ENCODE measurements at regions not wholly inside any gene's neighbourhood (a gene's known extent, or its start where the extent isn't known, plus 50 kb on each side); places are given as distances from the start of the nearest gene placed in this dataset.

DNA sequence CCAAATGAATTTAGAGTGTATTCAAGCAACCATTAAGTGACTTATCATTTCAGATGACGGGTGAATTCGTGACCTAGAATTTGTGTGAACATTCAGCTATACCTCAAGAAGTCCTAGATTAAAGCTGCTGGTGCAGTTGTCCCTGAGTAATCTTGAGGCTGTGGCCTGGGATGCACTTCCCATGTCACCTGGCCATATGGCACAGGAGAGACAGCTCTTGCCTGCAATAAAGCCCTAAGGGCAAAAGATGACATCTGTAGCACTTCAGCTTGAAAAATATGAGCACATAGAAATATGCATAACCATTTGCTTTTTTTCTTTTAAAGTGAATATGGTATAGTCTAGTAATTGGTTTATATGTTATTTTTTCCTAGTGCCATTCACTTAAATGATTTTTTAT is 125.8 kb downstream of the FHDC1 start:
- peaks cover 0 to 1% (median 0%) of the 10 kb centered on the region in 3 donors for H3K27me3 ChIP-seq
- H3K27ac ChIP-seq = no peak overlapping the region
- intact Hi-C loops (cut with DNase I; ENCODE audit: low total_unique reads) (no loop called here), in situ Hi-C loops (cut with MboI; ENCODE audit: low sequenced_read_pairs in 4 of 4) (no loop called here)
- ATAC-seq (no peak), DNase-seq (no peak)
- H3K4me3 ChIP-seq = no peak overlapping the region
- TF ChIP-seq, protein P1, sequence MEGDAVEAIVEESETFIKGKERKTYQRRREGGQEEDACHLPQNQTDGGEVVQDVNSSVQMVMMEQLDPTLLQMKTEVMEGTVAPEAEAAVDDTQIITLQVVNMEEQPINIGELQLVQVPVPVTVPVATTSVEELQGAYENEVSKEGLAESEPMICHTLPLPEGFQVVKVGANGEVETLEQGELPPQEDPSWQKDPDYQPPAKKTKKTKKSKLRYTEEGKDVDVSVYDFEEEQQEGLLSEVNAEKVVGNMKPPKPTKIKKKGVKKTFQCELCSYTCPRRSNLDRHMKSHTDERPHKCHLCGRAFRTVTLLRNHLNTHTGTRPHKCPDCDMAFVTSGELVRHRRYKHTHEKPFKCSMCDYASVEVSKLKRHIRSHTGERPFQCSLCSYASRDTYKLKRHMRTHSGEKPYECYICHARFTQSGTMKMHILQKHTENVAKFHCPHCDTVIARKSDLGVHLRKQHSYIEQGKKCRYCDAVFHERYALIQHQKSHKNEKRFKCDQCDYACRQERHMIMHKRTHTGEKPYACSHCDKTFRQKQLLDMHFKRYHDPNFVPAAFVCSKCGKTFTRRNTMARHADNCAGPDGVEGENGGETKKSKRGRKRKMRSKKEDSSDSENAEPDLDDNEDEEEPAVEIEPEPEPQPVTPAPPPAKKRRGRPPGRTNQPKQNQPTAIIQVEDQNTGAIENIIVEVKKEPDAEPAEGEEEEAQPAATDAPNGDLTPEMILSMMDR (IDR thresholded peaks at IDR 0.05 in 4 of 5, conservative IDR thresholded peaks at IDR 0.05 in 1 of 5) = no peak
- no peak for TF ChIP-seq POLR2A (IDR thresholded peaks at IDR 0.05)
- no peaks in the 10 kb centered on the region for H3K4me1 ChIP-seq
- no peaks in the 10 kb centered on the region for H3K36me3 ChIP-seq
- H3K9me3 ChIP-seq = no peaks in the 10 kb centered on the region

DNA sequence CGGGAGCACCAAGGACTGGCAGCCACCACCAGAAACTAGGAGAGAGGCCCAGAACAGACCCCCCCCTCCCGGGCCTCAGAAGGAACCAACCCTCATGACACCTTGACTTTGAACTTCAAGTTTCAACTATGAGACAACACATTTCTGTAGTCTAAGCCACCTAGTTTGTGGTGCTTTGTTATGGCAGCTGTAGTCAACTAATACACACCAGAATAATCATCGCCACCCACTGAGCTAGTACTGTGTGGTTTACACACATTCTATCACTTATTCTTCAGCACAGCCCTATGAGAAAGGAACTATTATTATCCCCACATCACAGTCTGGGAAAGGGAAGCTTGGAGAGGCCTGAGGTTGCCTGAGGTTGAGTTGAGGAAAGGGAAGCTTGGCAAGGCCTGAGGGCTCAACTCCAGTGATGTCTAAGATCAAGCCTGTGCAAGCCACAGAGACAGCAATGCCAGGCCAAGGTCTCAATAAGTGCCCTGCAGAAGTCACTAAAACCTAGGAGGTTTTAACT is 126.6 kb downstream of the FHDC1 start:
- Histone ChIP-seq H3K36me3 (no peaks in the 10 kb centered on the region), H3K4me1 (no peaks in the 10 kb centered on the region), H3K4me3 (no peak overlapping the region), H3K27ac (no peak overlapping the region), H3K9me3 (no peaks in the 10 kb centered on the region), H3K27me3 (no peaks in the 10 kb centered on the region)
- DNase-seq = no peak
- TF ChIP-seq POLR2A (IDR thresholded peaks at IDR 0.05) = no peak
- ATAC-seq = no peak
- in situ Hi-C loops (cut with MboI; ENCODE audit: low sequenced_read_pairs in 4 of 4) = no loop called here
- intact Hi-C loops (cut with DNase I; ENCODE audit: low total_unique reads) = no loop called here

DNA sequence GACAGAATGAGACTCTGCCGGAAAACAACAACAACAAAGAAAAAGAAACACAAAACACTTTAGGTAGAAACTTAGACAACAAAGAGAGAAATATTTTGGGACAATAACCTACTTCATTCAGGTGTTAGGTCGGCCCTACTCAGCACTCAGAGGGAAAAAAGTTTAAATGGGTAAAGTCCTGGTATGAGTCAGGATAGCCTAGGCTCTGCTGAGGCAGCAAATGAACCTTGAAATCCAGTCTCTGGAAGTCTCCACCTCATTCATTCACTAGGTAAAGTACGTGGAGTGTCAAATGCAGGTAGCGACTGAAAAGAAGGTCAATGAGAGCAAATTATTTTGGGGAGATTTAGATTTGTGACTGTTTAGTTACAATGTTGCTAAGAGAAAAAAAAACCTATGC is 127.4 kb downstream of the FHDC1 start:
- H3K4me3 ChIP-seq = no peak overlapping the region
- H3K27ac ChIP-seq = no peak overlapping the region
- no peaks in the 10 kb centered on the region for H3K36me3 ChIP-seq
- H3K9me3 ChIP-seq = no peaks in the 10 kb centered on the region
- TF ChIP-seq, protein P1 (IDR thresholded peaks at IDR 0.05 in 4 of 5, conservative IDR thresholded peaks at IDR 0.05 in 1 of 5) = no peak
- TF ChIP-seq POLR2A (IDR thresholded peaks at IDR 0.05) = no peak
- DNase-seq (no peak), ATAC-seq (no peak)
- no peaks in the 10 kb centered on the region for H3K4me1 ChIP-seq
- in situ Hi-C loops (cut with MboI; ENCODE audit: low sequenced_read_pairs in 4 of 4) (no loop called here), intact Hi-C loops (cut with DNase I; ENCODE audit: low total_unique reads) (no loop called here)
- H3K27me3 ChIP-seq = no peaks in the 10 kb centered on the region

DNA sequence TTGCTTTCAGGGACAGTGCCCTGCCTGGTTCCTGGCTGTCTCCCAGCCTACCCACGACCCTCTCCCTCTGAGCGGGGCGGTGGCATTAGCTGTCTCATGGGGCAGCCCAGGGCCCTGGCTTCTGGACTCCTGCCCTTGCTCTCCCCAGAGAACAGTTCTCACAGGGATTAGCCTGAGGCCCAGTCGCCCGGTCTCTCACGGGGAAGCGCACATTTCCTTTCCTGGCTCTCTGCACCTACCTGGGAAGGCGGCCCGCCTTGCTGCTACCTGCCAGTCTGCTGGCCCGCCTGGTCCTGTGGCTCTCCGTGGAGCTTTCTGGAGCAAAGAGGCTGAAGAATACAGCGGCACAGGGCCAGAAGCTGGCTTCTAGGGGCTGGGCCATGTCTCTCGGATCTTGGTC is 128.4 kb downstream of the FHDC1 start:
- H3K4me3 ChIP-seq = no peak overlapping the region
- ATAC-seq (no peak), DNase-seq (no peak)
- no peaks in the 10 kb centered on the region for H3K4me1 ChIP-seq
- no peaks in the 10 kb centered on the region for H3K27me3 ChIP-seq
- in situ Hi-C loops (cut with MboI; ENCODE audit: low sequenced_read_pairs in 4 of 4) (no loop called here), intact Hi-C loops (cut with DNase I; ENCODE audit: low total_unique reads) (no loop called here)
- H3K36me3 ChIP-seq = no peaks in the 10 kb centered on the region
- no peak for TF ChIP-seq POLR2A (IDR thresholded peaks at IDR 0.05)
- TF ChIP-seq, protein P1 (IDR thresholded peaks at IDR 0.05 in 4 of 5, conservative IDR thresholded peaks at IDR 0.05 in 1 of 5) = no peak
- H3K9me3 ChIP-seq = no peaks in the 10 kb centered on the region
- no peak overlapping the region for H3K27ac ChIP-seq

DNA sequence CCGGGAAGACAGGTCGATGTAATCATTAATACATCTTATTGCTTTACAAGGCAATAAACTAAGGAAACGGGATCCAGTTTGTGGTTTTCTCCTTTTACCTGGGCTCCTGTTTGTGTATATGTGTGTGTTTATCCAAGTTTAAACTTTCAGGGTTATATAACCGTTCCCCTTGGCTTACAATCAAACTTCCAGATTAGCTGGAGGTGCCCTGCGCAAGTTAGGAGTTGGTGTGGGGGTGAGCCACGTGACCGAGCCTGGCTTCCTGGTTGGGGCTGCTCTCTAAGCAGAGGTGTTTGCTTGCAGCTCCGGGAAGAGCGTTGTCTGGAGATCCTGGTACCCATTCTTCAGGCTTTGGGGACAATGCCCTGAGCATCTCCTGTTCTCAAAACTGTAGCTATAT is 129.2 kb downstream of the FHDC1 start:
- intact Hi-C loops (cut with DNase I; ENCODE audit: low total_unique reads) = no loop called here

More for the DNA sequence above, 129.2 kb downstream of the FHDC1 start:
- Histone ChIP-seq H3K9me3 (no peaks in the 10 kb centered on the region), H3K27ac (no peak overlapping the region), H3K4me1 (no peaks in the 10 kb centered on the region), H3K27me3 (no peaks in the 10 kb centered on the region), H3K36me3 (no peaks in the 10 kb centered on the region), H3K4me3 (no peak overlapping the region)
- DNase-seq (no peak), ATAC-seq (no peak)
- no peak for TF ChIP-seq POLR2A (IDR thresholded peaks at IDR 0.05)
- TF ChIP-seq, protein P1 (IDR thresholded peaks at IDR 0.05 in 4 of 5, conservative IDR thresholded peaks at IDR 0.05 in 1 of 5) = no peak
- in situ Hi-C loops (cut with MboI; ENCODE audit: low sequenced_read_pairs in 4 of 4) = no loop called here

Measured in gastrocnemius medialis (tissue), 4 donors.